ENCODE measurements at regions not wholly inside any gene's neighbourhood (a gene's known extent, or its start where the extent isn't known, plus 50 kb on each side); places are given as distances from the start of the nearest gene placed in this dataset.
"Not testable (repeated sequence)": the region's sequence is repeated elsewhere in the genome, so short reads cannot be mapped to it uniquely, and the experiment has no call there.

- Histone ChIP-seq H3K27me3 (no peaks in the 10 kb centered on the region), H3K27ac (no peak overlapping the region), H3K4me1 (no peaks in the 10 kb centered on the region), H3K4me3 (no peak overlapping the region), H3K9me3 (no peaks in the 10 kb centered on the region), H3K36me3 (no peaks in the 10 kb centered on the region)
- no peak for DNase-seq
- ATAC-seq (ENCODE audit: low FRiP score in 2 of 2): no peak
- 75 to 79% methylated on average over 20 to 22 of the region's 22 CpGs for WGBS, 2 donors
- no peak for TF ChIP-seq EP300 (IDR thresholded peaks at IDR 0.05)
- no peak for TF ChIP-seq CTCF (IDR thresholded peaks at IDR 0.05)
- TF ChIP-seq POLR2AphosphoS5 (IDR thresholded peaks at IDR 0.05): no peak
- TF ChIP-seq POLR2A (IDR thresholded peaks at IDR 0.05): no peak
These were observed 115.6 kb upstream of the CDYL start for GRCh38 chr6:4660377-4661321.

GRCh38 chr6:4659719-4660118, 116.5 kb upstream of the CDYL start:
- H3K4me1 ChIP-seq; H3K36me3 ChIP-seq; H3K27me3 ChIP-seq; H3K4me3 ChIP-seq; H3K9me3 ChIP-seq; ATAC-seq (ENCODE audit: low FRiP score in 2 of 2); H3K27ac ChIP-seq; DNase-seq: not testable (repeated sequence)
- 93 to 100% methylated on average over 1 to 2 of the region's 2 CpGs for WGBS, 2 donors

GRCh38 chr6:4658486-4658885, 117.7 kb upstream of the CDYL start:
- Histone ChIP-seq H3K36me3 (no peaks in the 10 kb centered on the region), H3K4me1 (no peaks in the 10 kb centered on the region), H3K4me3 (no peak overlapping the region), H3K27ac (no peak overlapping the region), H3K27me3 (no peaks in the 10 kb centered on the region), H3K9me3 (no peaks in the 10 kb centered on the region)
- DNase-seq (no peak), ATAC-seq (ENCODE audit: low FRiP score in 2 of 2) (no peak)
- TF ChIP-seq POLR2A (IDR thresholded peaks at IDR 0.05) (no peak), EP300 (IDR thresholded peaks at IDR 0.05) (no peak), CTCF (IDR thresholded peaks at IDR 0.05) (no peak), POLR2AphosphoS5 (IDR thresholded peaks at IDR 0.05) (no peak)
- WGBS, 2 donors: 73 to 82% methylated on average over 6 of the region's 6 CpGs

- DNase-seq (no peak), ATAC-seq (ENCODE audit: low FRiP score in 2 of 2) (no peak)
- Histone ChIP-seq H3K9me3 (peaks cover 0 to 4% (median 0%) of the 10 kb centered on the region in 4 donors), H3K27ac (no peak overlapping the region), H3K4me3 (no peak overlapping the region), H3K27me3 (no peaks in the 10 kb centered on the region), H3K4me1 (no peaks in the 10 kb centered on the region), H3K36me3 (no peaks in the 10 kb centered on the region)
- TF ChIP-seq EP300 (IDR thresholded peaks at IDR 0.05): no peak
- TF ChIP-seq POLR2AphosphoS5 (IDR thresholded peaks at IDR 0.05): no peak
- no peak for TF ChIP-seq POLR2A (IDR thresholded peaks at IDR 0.05)
- 88 to 89% methylated on average over 3 of the region's 3 CpGs for WGBS, 2 donors
These were observed 120.1 kb upstream of the CDYL start for GRCh38 chr6:4656106-4656505.

- DNase-seq: no peak
These were observed 120.8 kb upstream of the CDYL start for GRCh38 chr6:4655196-4656025.

More at GRCh38 chr6:4655196-4656025, 120.8 kb upstream of the CDYL start:
- peaks cover 0 to 4% (median 0%) of the 10 kb centered on the region in 4 donors for H3K9me3 ChIP-seq
- H3K27me3 ChIP-seq: no peaks in the 10 kb centered on the region
- H3K27ac ChIP-seq: no peak overlapping the region
- no peak for TF ChIP-seq CTCF (IDR thresholded peaks at IDR 0.05)
- no peak for TF ChIP-seq EP300 (IDR thresholded peaks at IDR 0.05)
- no peak for TF ChIP-seq POLR2A (IDR thresholded peaks at IDR 0.05)
- no peak for TF ChIP-seq POLR2AphosphoS5 (IDR thresholded peaks at IDR 0.05)
- no peaks in the 10 kb centered on the region for H3K4me1 ChIP-seq
- no peaks in the 10 kb centered on the region for H3K36me3 ChIP-seq
- ATAC-seq (ENCODE audit: low FRiP score in 2 of 2): no peak
- WGBS, 2 donors: 68 to 78% methylated on average over 12 of the region's 12 CpGs
- H3K4me3 ChIP-seq: no peak overlapping the region
